K562 (cell line): ENCODE measurements at regions not wholly inside any gene's neighbourhood (a gene's known extent, or its start where the extent isn't known, plus 50 kb on each side); places are given as distances from the start of the nearest gene placed in this dataset.

Experiments
- BRD9 ChIP-seq: fragments of 450-650 bp; IDR thresholded peaks from 2 replicates; pipeline ENCODE4 v1.6.1; 2018; ENCODE audit warnings: low read depth; ENCODE audit not compliant: partially characterized antibody
- CBFA2T3 ChIP-seq: fragments of 450-650 bp; IDR thresholded peaks from 2 replicates; pipeline ENCODE4 v1.6.1; 2017
- CBFB ChIP-seq: sonication (generic); formaldehyde crosslinking; IDR thresholded peaks from 2 replicates; pipeline ENCODE4 v1.4.0; 2020; ENCODE audit warnings: mild to moderate bottlenecking, missing genetic modification reagents
- ELF2 ChIP-seq: fragments of 250-450 bp; sonication (Bioruptor Pico); IDR thresholded peaks from 2 replicates; pipeline ENCODE4 v1.5.0; 2021; ENCODE audit warnings: mild to moderate bottlenecking
- HDAC8 ChIP-seq: fragments of 450-650 bp; IDR thresholded peaks from 2 replicates; pipeline ENCODE4 v1.6.1; 2016; ENCODE audit warnings: mild to moderate bottlenecking, missing genetic modification characterization, moderate library complexity, missing compliant biosample characterization
- MAFF ChIP-seq: IDR thresholded peaks from 2 replicates; pipeline ENCODE4 v1.6.1; 2012; ENCODE audit warnings: low read length, improper control_type of control experiment
- MEF2A ChIP-seq: IDR thresholded peaks from 2 replicates; pipeline ENCODE4 v1.6.1; 2011; ENCODE audit warnings: low read depth, mild to moderate bottlenecking, low read length, moderate library complexity; ENCODE audit not compliant: control insufficient read depth
- NKRF ChIP-seq: fragments of 450-650 bp; IDR thresholded peaks from 2 replicates; pipeline ENCODE4 v1.6.1; 2016; ENCODE audit warnings: borderline replicate concordance
- PHF20 ChIP-seq: fragments of 450-650 bp; IDR thresholded peaks from 2 replicates; pipeline ENCODE4 v1.6.1; 2018; ENCODE audit not compliant: partially characterized antibody
- PHF8 ChIP-seq: fragments of 200-600 bp; sonication (generic); IDR thresholded peaks from 2 replicates; pipeline ENCODE4 v1.6.1; 2012; ENCODE audit warnings: mixed run types, mild to moderate bottlenecking, inconsistent platforms, low read length, moderate library complexity, borderline replicate concordance
- RBM34 ChIP-seq: fragments of 200-400 bp; formaldehyde crosslinking; IDR thresholded peaks from 2 replicates; pipeline ENCODE4 v1.6.1; 2018; ENCODE audit warnings: low read length, borderline replicate concordance; ENCODE audit not compliant: insufficient read depth
- SMAD2 ChIP-seq: fragments of 150-350 bp; IDR thresholded peaks from 2 replicates; pipeline ENCODE4 v1.6.1; 2014; ENCODE audit warnings: low read depth, mild to moderate bottlenecking, low read length
- SUPT5H ChIP-seq: fragments of 450-650 bp; IDR thresholded peaks from 2 replicates; pipeline ENCODE4 v1.6.1; 2016
- THAP7 ChIP-seq: fragments of 250-450 bp; sonication (Bioruptor Pico); IDR thresholded peaks from 2 replicates; pipeline ENCODE4 v1.5.0; 2021
- THRA ChIP-seq: fragments of 450-650 bp; IDR thresholded peaks from 2 replicates; pipeline ENCODE4 v1.6.1; 2017; ENCODE audit warnings: mild to moderate bottlenecking, moderate library complexity
- ZBTB1 ChIP-seq: sonication (generic); formaldehyde crosslinking; IDR thresholded peaks from 2 replicates; pipeline ENCODE4 v1.8.1; 2023; ENCODE audit warnings: missing genetic modification reagents, low read depth, mild to moderate bottlenecking, borderline replicate concordance
- ZBTB34 ChIP-seq: fragments of 250-450 bp; sonication (Bioruptor Pico); IDR thresholded peaks from 2 replicates; pipeline ENCODE4 v1.8.0; 2021; ENCODE audit warnings: mild to moderate bottlenecking, moderate library complexity
- ZFPM2 ChIP-seq: fragments of 250-450 bp; sonication (Bioruptor Pico); IDR thresholded peaks from 2 replicates; pipeline ENCODE4 v1.5.1; 2022; ENCODE audit warnings: mild to moderate bottlenecking
- ZFX ChIP-seq: sonication (generic); formaldehyde crosslinking; IDR thresholded peaks from 2 replicates; pipeline ENCODE4 v1.8.0; 2022; ENCODE audit warnings: mild to moderate bottlenecking, missing genetic modification reagents, moderate library complexity
- ZMIZ1 ChIP-seq, 2 experiments: fragments of 150-350 bp in 1 of 2; IDR thresholded peaks; 2 replicates each; pipeline ENCODE4 v1.6.1; 2012 to 2016; ENCODE audit warnings: low read depth in 2 of 2, low read length in 2 of 2, mild to moderate bottlenecking in 1 of 2, moderate library complexity in 1 of 2
- ZNF561 ChIP-seq: fragments of 450-650 bp; formaldehyde crosslinking; conservative IDR thresholded peaks from 2 replicates; pipeline ENCODE4 v1.4.0; 2020; ENCODE audit warnings: mild to moderate bottlenecking, moderate library complexity
- ZSCAN32 ChIP-seq: fragments of 450-650 bp; formaldehyde crosslinking; IDR thresholded peaks from 2 replicates; pipeline ENCODE4 v1.4.0; 2020; ENCODE audit warnings: mild to moderate bottlenecking, moderate library complexity

DNA sequence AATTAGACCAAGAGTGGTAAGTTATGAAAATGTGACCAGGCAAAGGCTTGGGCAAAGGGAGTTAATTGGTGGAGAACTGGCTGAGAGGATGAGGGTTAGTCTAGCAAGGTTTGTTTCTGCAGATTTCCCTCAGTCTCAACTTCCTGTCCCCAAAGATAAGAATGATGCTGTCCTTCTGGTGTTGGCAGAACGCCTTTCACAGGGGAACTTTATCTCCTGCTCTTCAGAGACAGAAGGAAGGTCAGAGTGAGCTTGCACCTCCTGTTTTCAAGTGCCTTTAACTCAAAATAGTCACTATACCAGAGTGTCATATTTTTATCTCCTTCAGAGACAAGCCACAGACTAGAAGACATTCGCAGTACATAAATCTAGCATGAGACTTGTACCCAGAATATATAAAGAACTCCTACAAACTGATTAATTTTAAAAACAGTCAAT lies 95.7 kb downstream of the TEX51 start (continued):
- TF ChIP-seq THRA (no peak), ELF2 (CRISPR knock-in tag) (no peak), CBFB (CRISPR knock-in tag) (no peak), RBM34 (no peak), PHF20 (no peak), ZFX (no peak), MAFF (no peak; the same call in 1 of the 2 replicates), ZBTB34 (no peak), SMAD2 (no peak), ZFPM2 (CRISPR knock-in tag) (no peak), ZMIZ1 (IDR thresholded peaks at IDR 0.05; ENCODE audit: low read depth in 2 of 2, low read length in 2 of 2) (peak in 1 of 2 experiments; percentile 68; a peak in 2 of 4 replicates), CBFA2T3 (peak; percentile 99), SUPT5H (no peak), NKRF (no peak), PHF8 (no peak), BRD9 (no peak), ZNF561 (CRISPR knock-in tag) (no peak), HDAC8 (tag) (no peak), THAP7 (no peak), ZSCAN32 (CRISPR knock-in tag) (no peak), MEF2A (peak; percentile 62; the same call in 1 of the 2 replicates), ZBTB1 (CRISPR knock-in tag) (no peak)
